ENCODE measurements at regions not wholly inside any gene's neighbourhood (a gene's known extent, or its start where the extent isn't known, plus 50 kb on each side); places are given as distances from the start of the nearest gene placed in this dataset.
"Not testable (repeated sequence)": the region's sequence is repeated elsewhere in the genome, so short reads cannot be mapped to it uniquely, and the experiment has no call there.

DNA sequence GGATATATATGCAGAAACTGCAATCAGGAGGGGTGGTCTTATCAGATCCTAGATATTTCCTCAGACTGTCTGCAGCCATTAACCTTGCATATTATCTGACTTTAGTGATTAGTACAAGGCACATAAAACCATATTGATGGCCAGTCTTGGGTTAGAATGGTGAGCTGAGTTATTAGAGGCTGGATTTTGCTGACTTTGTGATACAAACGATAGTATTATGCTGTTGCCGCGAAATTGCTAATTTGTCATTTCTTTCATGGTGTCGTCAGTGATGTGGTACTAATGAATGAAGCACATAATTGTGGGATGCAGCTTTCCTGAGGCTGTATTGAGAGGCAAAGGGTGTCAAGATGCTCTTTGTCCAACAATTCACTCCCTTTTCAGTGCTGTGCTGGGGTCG lies 172.5 kb downstream of the TEX29 start:
- DNase-seq, result no peak

DNA sequence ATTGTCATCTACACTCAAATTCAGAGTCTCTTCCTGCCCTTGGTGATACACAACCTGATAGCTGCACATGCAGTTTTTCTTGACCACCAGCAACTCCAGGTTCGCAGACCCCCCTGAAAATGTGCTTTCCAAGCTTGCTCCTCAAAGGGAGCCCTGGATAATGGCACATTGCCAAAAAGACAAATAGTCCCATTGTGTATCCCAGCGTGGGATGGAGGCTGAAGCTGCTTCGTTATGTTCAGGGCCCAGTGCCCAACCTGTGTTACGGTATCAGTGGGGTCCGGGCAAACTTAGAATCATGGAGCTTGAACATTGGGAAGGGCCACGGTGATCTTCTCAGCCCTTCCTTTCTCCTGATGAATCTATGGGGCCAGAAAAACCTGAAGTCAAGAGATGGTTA lies 173.0 kb downstream of the TEX29 start:
- DNase-seq, result no peak

DNA sequence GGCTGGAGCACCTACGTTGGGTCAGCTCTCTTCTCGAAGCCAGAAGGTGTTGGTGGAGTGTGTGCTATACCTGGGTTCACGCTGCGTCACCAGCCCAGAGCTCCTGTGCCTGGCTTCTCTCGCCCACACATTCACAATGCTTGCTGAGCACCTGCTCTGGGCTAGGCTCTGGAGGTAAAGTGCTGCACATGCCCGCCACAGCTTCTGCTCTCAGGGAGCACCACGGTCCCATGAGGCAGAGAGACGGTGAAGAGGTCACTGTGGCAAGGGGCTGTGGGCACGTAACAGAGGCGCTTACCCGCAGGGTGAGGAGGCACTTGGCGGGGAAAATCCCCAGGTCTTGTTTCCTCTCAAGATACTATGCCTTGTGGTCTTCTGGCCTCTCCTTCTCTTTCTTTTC lies 174.2 kb downstream of the TEX29 start:
- DNase-seq, result no peak

DNA sequence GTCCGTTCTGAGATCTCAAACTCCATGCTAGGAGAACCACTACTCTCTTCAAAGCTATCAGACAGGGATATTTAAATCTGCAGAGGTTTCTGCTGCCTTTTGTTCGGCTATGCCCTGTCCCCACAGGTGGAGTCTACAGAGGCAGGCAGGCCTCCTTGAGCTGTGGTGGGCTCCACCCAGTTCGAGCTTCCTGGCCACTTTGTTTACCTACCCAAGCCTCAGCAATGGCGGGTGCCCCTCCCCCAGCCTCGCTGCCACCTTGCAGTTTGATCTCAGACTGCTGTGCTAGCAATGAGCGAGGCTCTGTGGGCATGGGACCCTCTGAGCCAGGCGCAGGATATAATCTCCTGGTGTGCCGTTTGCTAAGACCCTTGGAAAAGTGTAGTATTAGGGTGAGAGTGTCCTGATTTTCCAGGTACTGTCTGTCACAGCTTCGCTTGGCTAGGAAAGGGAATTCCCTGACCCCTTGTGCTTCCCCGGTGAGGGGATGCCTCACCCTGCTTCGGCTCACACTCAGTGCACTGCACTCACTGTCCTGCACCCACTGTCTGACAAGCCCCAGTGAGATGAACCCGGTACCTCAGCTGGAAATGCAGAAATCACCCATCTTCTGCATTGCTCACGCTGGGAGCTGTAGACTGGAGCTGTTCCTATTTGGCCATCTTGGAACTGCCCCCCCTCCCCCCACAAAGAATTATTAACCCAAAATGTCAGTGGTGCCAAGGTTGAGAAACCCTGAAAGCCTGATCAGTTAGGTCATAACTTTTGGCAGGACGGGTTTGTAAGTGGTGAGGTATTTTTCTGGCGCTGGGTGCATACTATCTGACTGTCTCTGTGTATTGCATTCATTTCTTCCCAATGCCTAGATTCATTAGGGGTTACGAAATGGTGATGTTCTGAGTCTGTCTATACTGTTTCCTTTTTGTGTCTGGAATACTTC lies 181.4 kb downstream of the TEX29 start:
- not testable (repeated sequence) for DNase-seq

DNA sequence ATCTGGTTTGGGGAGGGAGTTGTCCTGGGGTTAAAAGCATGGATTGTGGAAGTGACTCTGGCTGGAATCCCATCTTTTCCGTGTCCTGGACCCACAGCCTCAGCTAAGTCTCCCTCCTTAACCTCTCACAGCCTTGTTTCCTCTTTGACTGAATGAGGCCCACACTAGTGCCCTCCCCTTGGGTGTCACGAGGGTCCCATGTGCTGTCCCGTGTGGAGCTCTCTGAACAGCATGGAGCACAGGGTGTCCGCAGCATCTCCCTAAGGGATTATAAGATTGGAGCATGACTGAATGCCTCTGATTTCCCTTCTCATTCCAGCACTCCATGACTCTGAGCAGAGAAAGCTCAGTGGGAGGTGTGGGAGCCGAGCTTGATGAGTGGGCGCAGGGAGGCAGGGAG lies 182.5 kb downstream of the TEX29 start:
- DNase-seq, result no peak

DNA sequence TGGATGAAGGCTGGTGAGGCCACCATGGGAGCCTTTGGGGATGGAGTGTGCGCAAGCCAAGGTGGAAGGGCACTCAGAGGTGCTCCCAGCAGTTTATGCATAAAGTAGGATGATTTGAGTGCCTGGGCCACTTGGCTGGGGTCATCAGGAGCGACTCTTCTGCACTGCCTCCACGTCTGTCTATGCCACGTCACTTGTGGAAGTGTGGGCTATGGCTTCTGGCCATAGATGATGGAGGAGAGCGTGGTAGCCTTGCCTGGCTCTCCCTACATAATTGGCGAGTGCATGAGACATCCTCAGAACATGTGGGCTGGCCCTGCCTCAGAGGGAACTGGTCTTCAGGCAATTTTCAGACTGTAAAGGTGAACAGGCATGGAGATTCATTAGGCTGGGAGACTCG lies 182.9 kb downstream of the TEX29 start:
- peak in 1 of 51 donors; percentile 45 for DNase-seq

DNA sequence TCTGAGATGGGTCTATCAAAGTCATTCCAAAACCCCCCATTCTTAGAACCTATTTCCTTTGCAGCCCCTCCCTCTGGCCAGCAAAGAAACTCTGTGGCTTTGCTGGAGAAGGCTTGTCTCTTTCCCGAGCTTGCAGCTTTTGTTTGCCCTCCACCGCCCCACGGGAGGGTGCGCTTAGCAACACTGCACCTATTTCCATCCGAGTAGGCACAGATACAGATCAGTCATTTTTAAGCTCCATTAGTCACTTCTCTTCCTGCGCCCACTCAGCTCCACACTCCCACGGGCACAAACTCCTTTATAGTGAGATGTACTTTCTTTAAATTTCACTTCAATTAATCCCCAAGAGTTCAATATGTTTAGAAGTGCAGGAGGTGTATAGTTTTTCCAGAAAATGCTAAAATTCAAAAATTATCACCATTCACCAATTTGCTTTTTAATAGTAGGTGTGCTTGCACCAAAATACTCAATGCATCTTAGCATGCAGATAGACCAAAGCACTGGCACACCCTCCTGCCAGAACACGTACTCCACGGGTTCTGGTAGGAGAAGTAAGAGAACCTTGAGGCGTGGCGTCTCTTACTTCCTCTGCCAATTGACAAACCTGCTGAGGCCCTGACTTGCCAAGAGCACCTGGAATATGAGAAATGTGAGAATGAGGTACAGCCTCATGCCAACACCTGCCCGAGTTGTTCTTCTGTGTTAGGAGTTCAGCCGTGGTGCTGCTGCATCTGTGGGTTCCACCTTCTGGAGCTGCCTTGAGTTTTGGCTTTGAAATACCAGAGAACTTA lies 183.7 kb downstream of the TEX29 start:
- peak in 5 of 51 donors; percentile 4 to 68 (median 24) for DNase-seq

DNA sequence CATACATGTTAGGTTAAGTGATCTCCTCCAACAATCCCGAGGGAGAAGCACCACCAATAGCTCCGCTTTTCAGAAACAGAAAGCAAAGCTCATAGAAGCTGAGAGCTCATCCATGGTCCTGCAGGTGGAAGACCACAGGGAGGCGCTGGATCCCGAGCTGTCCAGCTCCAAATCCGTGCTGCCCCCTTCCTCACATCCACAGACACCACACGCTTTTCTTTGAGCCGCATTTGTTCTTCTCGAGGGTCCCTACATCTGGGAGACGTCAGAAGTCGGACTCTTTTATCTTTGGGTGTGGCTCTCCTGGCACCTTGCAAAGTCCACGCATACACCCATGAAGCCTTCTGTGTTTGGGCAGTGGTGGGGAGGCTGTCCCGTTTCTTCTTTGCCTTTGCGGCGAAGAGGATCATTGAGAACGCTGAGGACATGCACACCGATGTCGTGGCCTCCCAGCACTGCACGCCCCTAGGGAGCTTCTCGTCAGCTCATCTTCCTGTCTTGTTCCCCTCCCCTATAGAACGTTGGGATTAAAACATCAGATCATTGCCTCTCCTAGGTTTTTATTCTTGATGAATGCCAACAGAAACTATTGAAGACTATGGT lies 184.8 kb downstream of the TEX29 start:
- no peak for DNase-seq

DNA sequence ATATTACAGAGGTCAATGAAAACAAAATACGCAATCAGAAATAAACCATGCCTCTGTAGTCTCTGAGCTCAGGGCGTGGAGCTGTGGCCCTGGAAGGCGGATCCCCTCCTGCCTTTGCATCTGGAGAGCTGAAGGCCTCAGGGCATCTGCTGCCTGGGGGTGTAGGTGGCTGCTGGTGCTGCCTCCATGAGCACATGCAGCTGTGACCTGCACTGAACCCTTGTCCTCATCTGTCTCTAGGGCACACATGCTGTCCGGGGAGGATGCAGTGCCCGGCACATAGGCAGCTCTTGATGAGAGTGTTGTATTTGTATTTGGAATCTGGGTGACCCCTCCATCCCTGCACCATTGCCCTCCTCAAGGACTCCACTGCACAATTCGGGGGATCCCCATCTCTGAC lies 185.7 kb downstream of the TEX29 start:
- DNase-seq, result no peak

DNA sequence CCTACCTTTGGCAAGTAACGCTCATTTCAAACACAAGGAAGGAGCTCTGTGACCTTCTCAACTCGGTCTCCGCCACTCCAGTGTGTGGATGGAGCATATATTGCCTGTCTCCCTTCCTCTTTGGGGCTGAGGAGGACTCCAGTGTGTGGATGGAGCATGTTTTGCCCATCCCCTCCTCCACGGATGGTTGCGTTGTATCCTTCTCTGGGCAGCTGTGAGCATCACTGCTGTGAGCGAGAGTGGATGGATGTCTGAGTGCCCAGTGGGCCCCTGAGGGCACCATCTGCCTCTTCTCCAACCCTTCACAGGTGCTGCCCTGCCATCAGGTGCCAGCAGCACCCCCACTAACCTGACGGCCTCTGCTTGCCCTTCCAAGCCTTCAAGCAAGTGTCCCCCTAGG lies 186.2 kb downstream of the TEX29 start:
- no peak for DNase-seq

DNA sequence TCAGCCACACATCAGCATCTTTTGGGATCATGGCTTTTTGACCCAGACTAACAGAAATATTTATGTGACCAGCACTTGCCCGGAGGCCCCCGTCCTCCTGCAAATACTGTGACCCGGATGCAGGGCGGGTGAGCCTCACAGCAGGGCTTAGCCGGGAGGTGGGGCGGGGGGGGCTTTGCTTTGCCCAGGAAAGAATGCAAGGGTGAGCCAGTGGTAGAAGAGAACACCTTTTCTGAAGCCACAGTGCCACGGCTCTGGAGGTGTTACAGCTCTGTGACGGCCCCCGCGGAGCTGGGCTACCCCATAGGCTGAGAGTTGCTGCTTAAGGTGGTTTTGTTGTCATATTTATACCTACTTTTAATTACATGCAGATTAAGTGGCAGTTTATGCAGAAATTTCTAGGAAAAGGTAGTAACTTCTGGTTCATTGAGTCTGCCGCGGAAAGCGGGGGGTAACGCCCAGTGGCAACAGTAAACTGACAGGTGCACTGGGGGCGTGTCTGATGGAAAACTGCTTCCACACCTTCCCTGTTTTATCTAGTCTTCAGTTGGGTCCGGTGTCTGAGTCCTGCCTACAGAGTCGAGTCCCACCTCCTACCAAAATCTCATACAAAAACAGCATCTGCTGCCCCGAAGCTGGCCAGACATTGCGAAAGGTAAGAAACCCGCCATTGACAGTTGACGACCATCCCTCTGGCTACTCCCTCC lies 187.9 kb downstream of the TEX29 start:
- no peak for DNase-seq

DNA sequence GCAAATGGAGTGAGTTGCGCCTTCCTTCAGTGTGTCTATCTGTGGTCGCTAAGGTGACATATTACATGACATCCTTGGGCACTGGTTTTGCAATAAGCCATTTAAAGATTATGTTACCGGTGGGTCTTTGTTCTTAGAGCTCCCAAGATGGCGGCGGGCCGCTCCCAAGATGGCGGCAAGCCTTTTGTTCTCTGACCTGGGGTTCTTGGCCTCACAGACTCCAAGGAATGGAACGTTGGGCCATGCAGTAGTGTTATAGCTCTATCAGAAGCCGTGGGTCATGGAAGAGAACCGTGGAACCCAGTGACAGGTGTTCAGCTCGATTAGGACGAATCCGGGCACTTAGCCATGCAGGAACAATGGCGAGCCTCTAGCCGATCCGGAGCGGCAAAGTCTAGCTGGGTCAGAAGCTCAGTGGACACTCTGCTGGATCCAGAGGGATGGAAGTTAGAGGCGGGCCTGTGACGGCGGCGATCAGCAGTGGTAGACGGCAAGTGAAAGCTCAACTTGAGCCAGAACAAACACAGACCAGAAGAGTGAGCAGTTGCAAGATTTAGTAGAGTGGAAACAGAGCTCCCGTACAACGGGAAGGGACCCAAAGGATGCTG lies 188.6 kb downstream of the TEX29 start:
- DNase-seq, result no peak

DNA sequence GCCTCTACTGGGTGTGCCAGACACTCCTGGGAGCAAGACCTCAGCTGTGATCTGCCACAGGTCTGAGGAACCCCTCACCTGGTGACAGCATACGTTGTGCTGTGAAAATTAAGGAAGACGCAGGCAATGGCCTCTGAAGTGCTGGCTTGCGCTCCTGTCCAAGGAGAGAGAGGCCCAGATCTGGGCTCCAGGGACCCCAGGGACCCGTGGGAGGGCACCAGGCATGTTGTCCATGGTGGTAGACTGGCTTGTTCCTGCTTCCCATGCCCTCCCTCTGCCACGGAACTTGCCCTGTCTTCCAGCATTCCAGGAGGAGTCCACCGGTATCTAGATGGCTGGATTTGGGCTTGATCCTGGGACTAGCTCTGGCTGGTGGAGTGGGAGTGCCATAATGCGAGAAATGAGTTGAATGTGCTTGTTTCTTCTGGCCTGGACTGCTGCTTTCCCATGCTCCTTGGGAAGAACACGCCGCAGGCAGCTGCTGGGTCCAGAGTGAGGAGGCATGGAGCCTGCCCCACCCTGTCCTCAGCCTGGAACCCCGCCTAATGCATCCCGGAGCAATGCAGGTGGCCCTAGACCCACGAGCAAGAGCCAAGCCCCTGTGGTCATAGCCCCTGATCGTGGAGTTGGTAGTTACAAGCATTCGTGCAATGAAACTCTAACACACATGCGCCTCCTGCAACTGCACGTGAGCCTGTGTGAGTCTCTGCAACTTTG lies 190.2 kb downstream of the TEX29 start:
- DNase-seq, result no peak

DNA sequence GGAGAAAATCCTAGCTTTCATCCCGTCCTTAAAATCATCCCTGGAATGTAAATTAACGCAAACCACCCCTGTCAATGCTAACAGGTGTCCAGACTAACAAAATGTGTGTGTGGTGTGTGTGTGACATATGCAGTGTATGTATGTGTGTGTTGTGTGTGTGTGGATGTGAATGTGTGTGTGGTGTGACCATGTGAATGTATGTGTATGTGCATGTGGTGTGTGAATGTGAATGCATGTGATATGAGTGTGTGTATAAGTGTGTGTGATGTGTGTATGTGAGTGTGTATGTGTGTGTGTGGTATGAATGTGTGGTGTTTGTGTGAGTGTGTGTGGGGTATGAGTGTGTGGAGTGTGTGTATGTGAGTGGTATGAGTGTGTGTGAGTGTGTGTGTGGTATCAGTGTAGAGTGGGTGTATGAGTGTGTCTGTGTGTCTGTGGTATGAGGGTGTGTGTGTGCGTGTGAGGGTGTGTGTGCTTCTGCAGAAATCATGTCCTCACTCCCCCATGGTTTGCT lies 190.8 kb downstream of the TEX29 start:
- no peak for DNase-seq

DNA sequence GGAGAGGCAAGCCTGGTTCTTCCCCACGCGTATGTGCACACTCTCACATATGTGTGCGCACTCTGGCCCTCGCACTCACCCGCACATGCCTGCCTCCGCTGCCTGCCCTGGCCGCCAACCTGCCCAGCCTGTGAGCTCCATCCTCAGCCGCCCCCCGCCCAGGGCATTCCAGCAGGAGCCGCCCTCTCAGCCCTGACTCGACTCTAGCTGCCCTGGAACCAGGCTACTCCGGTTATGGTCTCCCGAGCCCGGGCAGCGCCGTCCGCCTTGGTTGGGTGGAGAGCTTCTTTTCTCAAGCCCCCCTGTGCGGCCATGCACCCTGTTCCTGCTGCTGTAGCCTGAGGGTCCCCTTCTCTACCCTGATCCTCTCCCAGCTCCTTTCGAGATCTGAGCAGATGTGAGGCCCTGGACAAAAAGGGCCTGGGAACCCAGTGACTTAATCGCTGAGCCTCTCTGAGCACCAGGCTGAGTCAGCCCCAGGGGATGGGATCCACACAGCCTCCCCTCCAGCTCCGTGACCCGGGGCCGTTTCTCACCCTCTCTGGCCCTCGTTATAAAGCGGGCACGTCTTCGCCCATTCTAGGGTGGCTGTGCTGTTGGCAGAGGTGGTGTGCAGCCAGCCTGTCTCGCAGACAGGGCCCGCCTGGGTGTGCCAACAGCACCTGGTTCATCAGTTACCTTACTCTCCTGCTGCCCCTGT lies 191.5 kb downstream of the TEX29 start:
- DNase-seq, result no peak

DNA sequence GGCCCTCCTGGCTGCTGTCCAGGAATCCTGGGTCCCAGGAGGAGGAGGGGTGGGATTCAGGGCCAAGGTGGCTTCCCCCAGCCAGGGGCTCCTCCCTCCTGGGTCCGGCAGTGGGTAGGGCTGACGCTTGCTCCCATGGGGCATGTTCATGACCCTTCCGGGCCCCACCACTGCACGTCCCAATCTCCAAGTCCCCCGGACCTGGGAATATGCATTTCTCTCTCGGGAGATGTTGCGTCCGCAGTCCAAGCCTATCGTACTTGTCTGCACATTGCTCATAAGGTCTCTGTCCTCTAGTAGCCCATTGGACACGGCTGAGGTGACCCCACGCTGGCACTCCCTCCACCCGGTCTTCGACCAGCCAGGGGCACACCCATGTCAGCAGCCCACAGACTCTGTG lies 192.3 kb downstream of the TEX29 start:
- no peak for DNase-seq

DNA sequence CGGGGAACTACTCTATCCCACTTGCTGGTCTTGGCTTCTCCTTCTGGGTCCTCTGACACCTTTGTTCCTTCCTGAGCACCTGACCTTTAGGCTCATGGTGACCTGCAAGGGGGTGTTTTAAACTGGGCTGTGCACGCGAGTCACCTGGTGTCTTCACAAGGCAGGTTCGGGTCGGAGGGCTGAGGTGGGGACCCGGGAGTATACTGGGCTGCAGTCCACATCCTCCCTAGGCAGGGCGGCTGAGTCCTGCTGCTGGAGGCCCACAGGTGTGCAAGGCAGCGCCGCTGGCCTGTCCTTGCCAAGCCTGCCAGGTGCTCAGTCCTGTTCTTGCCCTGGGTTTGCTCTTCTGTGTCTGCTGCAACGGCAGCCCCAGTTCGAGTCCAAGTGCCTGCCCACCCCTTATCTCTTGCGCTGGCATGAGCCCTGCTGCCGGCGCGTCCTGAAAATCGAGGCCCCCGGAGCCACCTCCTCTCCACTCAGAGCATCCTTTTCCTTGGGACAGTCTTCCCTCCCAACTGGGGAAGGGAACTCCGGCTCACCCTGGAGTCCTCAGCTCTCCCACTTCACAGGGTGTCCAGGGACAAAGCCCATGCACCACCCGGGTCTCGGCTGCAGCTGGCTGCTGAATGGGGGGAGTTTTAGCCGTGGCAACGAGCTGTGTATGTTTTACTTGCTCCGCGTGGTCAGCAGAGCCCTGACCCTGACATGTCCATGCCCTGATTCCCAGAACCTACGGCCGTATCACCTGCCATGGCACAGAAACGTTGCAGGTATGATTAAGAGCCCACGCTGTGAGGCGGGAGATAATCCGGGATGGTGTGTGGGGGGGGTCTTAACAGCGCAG lies 193.5 kb downstream of the TEX29 start:
- DNase-seq, result no peak

DNA sequence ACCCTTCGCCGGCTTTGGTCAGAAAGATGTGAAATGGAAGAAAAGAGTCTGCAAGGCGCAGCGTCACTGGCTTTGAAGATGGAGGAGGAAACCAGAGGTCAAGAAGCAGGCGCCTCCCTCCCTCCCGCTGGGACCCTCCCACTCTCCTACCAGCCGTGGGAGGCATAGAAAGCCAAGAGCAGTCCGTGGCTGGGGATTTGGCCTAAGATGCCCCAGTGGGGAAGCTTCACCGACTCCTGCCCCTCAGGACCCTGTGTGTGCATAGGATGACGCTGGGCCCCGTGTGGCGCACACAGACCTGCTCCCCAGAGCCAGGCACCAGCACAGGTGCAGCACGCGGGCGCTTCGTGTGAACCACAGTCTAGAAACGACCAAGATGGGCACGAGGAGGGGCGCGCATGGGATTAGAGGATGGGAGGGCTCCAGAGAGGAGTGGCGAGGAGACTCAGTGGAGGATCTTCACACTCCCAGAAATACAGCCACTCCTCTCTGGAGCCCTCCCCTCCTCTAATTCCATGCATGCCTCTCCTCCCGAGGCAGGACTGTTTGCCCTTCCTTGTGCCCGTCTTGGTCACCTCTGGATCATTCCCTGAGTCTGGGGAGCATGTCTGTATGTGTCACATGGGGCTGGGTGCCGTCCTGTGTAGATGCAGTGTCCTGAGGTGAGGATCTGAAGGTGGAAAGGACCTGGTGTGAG lies 194.3 kb downstream of the TEX29 start:
- no peak for DNase-seq

Measured in hypothalamus (tissue), 51 donors.